ENCODE measurements at regions not wholly inside any gene's neighbourhood (a gene's known extent, or its start where the extent isn't known, plus 50 kb on each side); places are given as distances from the start of the nearest gene placed in this dataset.

- TF ChIP-seq EZH2 (IDR thresholded peaks at IDR 0.05; ENCODE audit: borderline replicate concordance, low read depth, low read length) (no peak), ELF1 (tag; IDR thresholded peaks at IDR 0.05) (no peak), MTF1 (CRISPR knock-in tag; IDR thresholded peaks at IDR 0.05; ENCODE audit: borderline replicate concordance) (no peak), EP300 (IDR thresholded peaks at IDR 0.05; ENCODE audit: low read length) (no peak)
- TF ChIP-seq, protein P1, sequence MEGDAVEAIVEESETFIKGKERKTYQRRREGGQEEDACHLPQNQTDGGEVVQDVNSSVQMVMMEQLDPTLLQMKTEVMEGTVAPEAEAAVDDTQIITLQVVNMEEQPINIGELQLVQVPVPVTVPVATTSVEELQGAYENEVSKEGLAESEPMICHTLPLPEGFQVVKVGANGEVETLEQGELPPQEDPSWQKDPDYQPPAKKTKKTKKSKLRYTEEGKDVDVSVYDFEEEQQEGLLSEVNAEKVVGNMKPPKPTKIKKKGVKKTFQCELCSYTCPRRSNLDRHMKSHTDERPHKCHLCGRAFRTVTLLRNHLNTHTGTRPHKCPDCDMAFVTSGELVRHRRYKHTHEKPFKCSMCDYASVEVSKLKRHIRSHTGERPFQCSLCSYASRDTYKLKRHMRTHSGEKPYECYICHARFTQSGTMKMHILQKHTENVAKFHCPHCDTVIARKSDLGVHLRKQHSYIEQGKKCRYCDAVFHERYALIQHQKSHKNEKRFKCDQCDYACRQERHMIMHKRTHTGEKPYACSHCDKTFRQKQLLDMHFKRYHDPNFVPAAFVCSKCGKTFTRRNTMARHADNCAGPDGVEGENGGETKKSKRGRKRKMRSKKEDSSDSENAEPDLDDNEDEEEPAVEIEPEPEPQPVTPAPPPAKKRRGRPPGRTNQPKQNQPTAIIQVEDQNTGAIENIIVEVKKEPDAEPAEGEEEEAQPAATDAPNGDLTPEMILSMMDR (IDR thresholded peaks at IDR 0.05 in 2 of 3, conservative IDR thresholded peaks at IDR 0.05 in 1 of 3; ENCODE audit: insufficient read depth in 2 of 3, low read depth in 1 of 3, low read length in 3 of 3), result no peak
Measured at GRCh38 chr15:61687124-61687523, 373.1 kb downstream of the VPS13C start.

All from K562 (cell line).